Omental fat pad (tissue), 3 donors: ENCODE measurements at regions not wholly inside any gene's neighbourhood (a gene's known extent, or its start where the extent isn't known, plus 50 kb on each side); places are given as distances from the start of the nearest gene placed in this dataset.
"Not testable (repeated sequence)": the region's sequence is repeated elsewhere in the genome, so short reads cannot be mapped to it uniquely, and the experiment has no call there.

Experiments
- ATAC-seq: fragments of 150-250 bp; one replicate; pipeline ENCODE4 v1.9.1; 2016; ENCODE audit warnings: mild to moderate bottlenecking, moderate library complexity; ENCODE audit not compliant: low FRiP score
- DNase-seq: peaks from one replicate; pipeline ENCODE4 v3.0.0-alpha.2; 2019; ENCODE audit warnings: low spot score
- TF ChIP-seq, protein P1 (sequence below), 3 donors: fragments of 450-650 bp; IDR thresholded peaks; one replicate each; pipeline ENCODE4 v1.5.1; 2016 to 2017; ENCODE audit warnings: antibody characterized with exemption in 3 of 3, mild to moderate bottlenecking in 3 of 3, moderate library complexity in 2 of 3

- TF ChIP-seq, protein P1, sequence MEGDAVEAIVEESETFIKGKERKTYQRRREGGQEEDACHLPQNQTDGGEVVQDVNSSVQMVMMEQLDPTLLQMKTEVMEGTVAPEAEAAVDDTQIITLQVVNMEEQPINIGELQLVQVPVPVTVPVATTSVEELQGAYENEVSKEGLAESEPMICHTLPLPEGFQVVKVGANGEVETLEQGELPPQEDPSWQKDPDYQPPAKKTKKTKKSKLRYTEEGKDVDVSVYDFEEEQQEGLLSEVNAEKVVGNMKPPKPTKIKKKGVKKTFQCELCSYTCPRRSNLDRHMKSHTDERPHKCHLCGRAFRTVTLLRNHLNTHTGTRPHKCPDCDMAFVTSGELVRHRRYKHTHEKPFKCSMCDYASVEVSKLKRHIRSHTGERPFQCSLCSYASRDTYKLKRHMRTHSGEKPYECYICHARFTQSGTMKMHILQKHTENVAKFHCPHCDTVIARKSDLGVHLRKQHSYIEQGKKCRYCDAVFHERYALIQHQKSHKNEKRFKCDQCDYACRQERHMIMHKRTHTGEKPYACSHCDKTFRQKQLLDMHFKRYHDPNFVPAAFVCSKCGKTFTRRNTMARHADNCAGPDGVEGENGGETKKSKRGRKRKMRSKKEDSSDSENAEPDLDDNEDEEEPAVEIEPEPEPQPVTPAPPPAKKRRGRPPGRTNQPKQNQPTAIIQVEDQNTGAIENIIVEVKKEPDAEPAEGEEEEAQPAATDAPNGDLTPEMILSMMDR (IDR thresholded peaks at IDR 0.05) = no peak
- no peak for ATAC-seq
- DNase-seq = no peak
Observed at GRCh38 chr11:67820081-67820480, 145.7 kb upstream of the ALDH3B2 start.

DNA sequence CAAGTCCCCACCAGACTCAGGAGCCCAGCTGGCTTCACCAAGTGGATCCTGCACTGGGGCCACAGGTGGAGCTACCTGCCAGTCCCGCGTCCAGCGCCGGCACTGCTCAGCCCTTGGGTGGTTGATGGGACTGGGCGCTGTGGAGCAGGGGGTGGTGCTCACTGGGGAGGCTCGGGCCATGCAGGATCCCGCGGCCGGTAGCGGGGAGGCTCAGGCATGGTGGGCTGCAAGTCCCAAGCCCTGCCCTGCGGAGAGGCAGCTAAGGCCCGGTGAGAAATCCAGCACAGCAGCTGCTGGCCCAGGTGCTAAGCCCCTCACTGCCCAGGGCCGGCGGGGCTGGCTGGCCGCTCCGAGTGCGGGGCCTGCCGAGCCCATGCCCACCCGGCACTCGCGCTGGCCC, 143.1 kb upstream of the ALDH3B2 start:
- ATAC-seq, DNase-seq: not testable (repeated sequence)

DNA sequence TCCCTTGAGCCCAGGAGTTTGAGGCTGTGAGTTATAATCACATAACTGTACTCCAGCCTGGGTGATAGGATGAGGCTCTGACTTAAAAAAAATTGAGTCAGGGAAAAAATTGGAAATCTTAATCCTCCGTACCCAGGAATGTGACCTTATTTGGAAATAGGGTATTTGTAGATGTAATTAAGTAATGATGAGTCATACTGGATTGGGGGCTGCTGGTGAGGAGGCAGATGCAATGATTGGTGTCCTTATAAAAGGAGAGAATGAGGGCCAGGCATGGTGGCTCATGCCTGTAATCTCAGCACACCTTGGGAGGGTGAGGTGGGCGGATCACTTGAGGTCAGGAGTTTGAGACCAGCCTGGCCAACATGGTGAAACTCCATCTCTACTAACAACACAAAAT, 134.9 kb upstream of the ALDH3B2 start:
- ATAC-seq, DNase-seq: not testable (repeated sequence)

GRCh38 chr11:67807896-67808295, 133.5 kb upstream of the ALDH3B2 start:
- DNase-seq, ATAC-seq: not testable (repeated sequence)

GRCh38 chr11:67806728-67807235, 132.4 kb upstream of the ALDH3B2 start:
- not testable (repeated sequence) for ATAC-seq

GRCh38 chr11:67806183-67806582, 131.8 kb upstream of the ALDH3B2 start:
- not testable (repeated sequence) for ATAC-seq, DNase-seq

More at GRCh38 chr11:67806728-67807235, 132.4 kb upstream of the ALDH3B2 start:
- not testable (repeated sequence) for DNase-seq

DNA sequence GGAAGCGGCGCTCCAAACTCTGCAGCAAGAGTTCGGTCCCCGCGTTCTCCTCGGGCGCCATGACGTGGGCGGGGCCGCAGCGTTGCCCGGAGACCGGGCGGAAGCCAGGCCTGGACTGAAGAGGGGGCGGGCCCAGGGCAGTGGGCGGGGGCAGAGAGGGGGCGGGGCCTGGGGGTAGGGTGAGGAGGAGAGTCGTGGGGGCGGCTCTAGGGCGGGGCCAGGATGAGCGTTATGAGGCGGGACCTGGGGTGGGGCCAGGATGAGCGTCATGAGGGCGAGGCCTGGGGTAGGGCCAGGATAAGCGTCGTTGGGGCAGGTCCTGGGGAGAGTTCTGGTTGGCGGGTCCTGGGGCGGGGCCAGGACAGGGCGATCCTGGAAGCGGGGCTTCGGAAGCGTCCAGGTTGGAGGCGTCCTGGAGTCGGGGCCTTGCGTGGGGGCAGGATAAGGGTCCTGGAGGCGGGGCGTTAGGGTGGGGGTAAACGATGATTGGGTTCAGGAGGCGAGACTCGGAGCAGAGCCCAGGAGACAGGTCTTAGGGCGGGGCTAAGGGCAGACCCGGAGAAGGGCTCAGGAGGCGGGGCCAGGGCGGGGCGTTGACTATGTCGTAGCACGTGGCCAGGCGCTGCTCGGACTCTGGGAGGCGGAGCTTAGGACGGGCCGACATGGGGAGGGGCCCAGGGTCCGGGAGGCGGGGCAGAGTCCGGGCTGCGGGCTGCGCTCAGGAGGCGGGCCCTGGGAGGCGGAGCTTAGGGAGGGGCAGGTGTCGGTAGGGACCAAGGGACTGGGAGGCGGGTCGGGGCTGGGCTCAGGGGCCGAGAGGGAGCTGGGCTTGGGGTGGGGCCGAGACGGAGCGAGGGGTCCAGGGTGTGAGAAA, 131.1 kb upstream of the ALDH3B2 start:
- DNase-seq (peak; percentile 92), ATAC-seq (peak; percentile 100)

- not testable (repeated sequence) for ATAC-seq, DNase-seq
Observed at GRCh38 chr11:67804435-67805252, 130.2 kb upstream of the ALDH3B2 start.

GRCh38 chr11:67803519-67803918, 129.1 kb upstream of the ALDH3B2 start:
- DNase-seq, ATAC-seq: not testable (repeated sequence)

DNA sequence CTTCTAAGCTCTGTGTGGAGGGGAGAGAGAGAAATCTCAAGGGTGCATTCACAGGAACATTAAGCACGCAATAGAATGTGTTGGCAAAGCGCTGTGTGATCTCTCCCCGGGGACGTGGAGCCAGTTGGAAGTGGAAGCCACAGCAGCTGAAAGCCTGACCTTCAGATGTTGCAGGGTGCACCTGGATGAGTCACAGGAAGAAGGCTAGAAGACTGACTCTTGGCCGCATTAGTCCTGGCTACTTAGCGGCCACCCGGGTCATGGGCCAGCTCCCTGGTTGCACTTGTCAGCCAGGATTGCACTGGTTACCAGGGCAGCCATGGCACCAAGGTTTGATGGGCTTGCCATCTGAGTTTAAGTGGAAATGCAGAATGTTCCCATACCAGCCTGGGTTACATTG, 128.6 kb upstream of the ALDH3B2 start:
- ATAC-seq, DNase-seq: not testable (repeated sequence)

GRCh38 chr11:67802623-67803022, 128.2 kb upstream of the ALDH3B2 start:
- ATAC-seq, DNase-seq: not testable (repeated sequence)

DNA sequence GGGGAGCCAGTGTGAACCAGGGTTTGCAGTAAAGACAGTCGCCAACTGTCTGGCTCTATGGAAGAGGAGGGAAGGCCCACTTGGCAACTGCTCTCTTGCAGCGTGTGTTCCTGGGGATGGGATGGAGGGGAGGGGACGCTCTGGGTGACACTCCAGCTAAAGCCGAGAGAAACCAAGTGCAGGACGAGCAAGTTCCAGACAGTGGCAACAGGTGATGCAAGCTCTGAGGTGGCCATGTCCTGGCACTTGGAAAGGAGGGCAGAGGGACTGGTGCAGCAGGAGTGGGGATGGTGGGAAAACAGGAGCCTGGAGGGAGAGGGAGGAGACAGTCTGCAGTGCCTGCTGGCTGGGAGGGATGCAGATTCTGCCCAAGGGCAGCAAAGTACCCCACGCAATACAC, 127.0 kb upstream of the ALDH3B2 start:
- not testable (repeated sequence) for DNase-seq, ATAC-seq

DNA sequence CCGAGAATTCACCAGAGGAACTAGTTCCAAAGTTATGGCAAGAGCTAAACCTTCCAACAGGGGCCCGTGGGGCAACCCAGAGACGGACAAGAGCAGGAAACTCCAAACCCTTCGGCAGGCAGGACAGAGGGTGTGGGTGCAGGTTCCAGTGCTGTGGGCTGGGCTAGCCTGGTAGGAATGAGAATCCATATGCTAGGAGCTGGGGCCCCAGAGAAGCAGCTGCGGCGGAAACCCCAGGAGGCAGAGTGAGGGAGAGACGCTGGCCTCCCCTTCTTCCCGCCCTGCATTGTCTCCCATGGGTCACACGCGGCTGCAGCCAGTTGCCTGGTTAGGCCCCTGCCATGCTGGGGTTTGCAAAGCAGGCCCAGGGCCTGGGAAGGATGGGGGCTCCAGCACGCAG, 126.2 kb upstream of the ALDH3B2 start:
- not testable (repeated sequence) for ATAC-seq, DNase-seq

GRCh38 chr11:67799808-67800207, 125.4 kb upstream of the ALDH3B2 start:
- ATAC-seq, DNase-seq: not testable (repeated sequence)

GRCh38 chr11:67797726-67798521, 123.5 kb upstream of the ALDH3B2 start:
- not testable (repeated sequence) for ATAC-seq

More at GRCh38 chr11:67797726-67798521, 123.5 kb upstream of the ALDH3B2 start:
- not testable (repeated sequence) for DNase-seq
